OCI-LY1 (cell line): ENCODE measurements at regions not wholly inside any gene's neighbourhood (a gene's known extent, or its start where the extent isn't known, plus 50 kb on each side); places are given as distances from the start of the nearest gene placed in this dataset.

Experiments
- H2AFZ ChIP-seq: fragments of 200-600 bp; sonication (generic), shearing (Covaris generic); 2 replicates; pipeline ENCODE4 v1.6.0; 2014; ENCODE audit warnings: antibody characterized with exemption, mild to moderate bottlenecking, low read length
- H3F3A ChIP-seq: fragments of 200-600 bp; sonication (generic), shearing (Covaris generic); 2 replicates; pipeline ENCODE4 v1.6.0; 2014; ENCODE audit warnings: mild to moderate bottlenecking, antibody characterized with exemption, low read length, moderate library complexity; ENCODE audit not compliant: insufficient read depth
- H3K27ac ChIP-seq: fragments of 200-600 bp; sonication (generic); 2 replicates; pipeline ENCODE4 v1.5.1; 2014; ENCODE audit warnings: low read length, mixed run types, mild to moderate bottlenecking, low read depth; ENCODE audit not compliant: poor library complexity, severe bottlenecking
- H3K27me3 ChIP-seq: fragments of 200-600 bp; sonication (generic); 2 replicates; pipeline ENCODE4 v1.6.0; 2014; ENCODE audit warnings: antibody characterized with exemption, mild to moderate bottlenecking, low read length, moderate library complexity; ENCODE audit not compliant: insufficient read depth
- H3K36me3 ChIP-seq: fragments of 200-600 bp; sonication (generic); 2 replicates; pipeline ENCODE4 v1.6.1; 2014; ENCODE audit warnings: mild to moderate bottlenecking, antibody characterized with exemption, low read length, moderate library complexity, mixed read lengths; ENCODE audit not compliant: insufficient read depth
- H3K4me1 ChIP-seq: fragments of 200-600 bp; sonication (generic); 2 replicates; pipeline ENCODE4 v1.5.1; 2014; ENCODE audit warnings: mild to moderate bottlenecking, low read length, moderate library complexity; ENCODE audit not compliant: insufficient read depth, severe bottlenecking
- H3K4me2 ChIP-seq: fragments of 200-600 bp; sonication (generic), shearing (Covaris generic); 2 replicates; pipeline ENCODE4 v1.6.1; 2014; ENCODE audit warnings: low read length
- H3K4me3 ChIP-seq: fragments of 200-600 bp; sonication (generic); 2 replicates; pipeline ENCODE4 v1.5.1; 2014; ENCODE audit warnings: low read length, low read depth, mild to moderate bottlenecking, mixed read lengths; ENCODE audit not compliant: poor library complexity, severe bottlenecking
- H3K79me2 ChIP-seq: fragments of 200-600 bp; shearing (Covaris generic); 2 replicates; pipeline ENCODE4 v1.6.1; 2016; ENCODE audit warnings: mixed run types, low read length, mixed read lengths; ENCODE audit not compliant: insufficient read depth
- H3K9ac ChIP-seq: fragments of 200-600 bp; sonication (generic), shearing (Covaris generic); 2 replicates; pipeline ENCODE4 v1.6.1; 2014; ENCODE audit warnings: mild to moderate bottlenecking, low read length, mixed read lengths
- H3K9me2 ChIP-seq: fragments of 200-600 bp; sonication (generic), shearing (Covaris generic); 2 replicates; pipeline ENCODE4 v1.6.1; 2014; ENCODE audit warnings: low read depth, mild to moderate bottlenecking, low read length, mixed read lengths
- H3K9me3 ChIP-seq: fragments of 200-600 bp; shearing (Covaris generic); 2 replicates; pipeline ENCODE4 v1.6.1; 2014; ENCODE audit warnings: low read length, mixed read lengths
- H4K20me1 ChIP-seq: fragments of 200-600 bp; sonication (generic), shearing (Covaris generic); 2 replicates; pipeline ENCODE4 v1.6.0; 2016; ENCODE audit warnings: mild to moderate bottlenecking, low read length; ENCODE audit not compliant: insufficient read depth
- CTCF ChIP-seq: fragments of 200-600 bp; sonication (generic), shearing (Covaris generic); IDR thresholded peaks from 2 replicates; pipeline ENCODE4 v1.5.1; 2017; ENCODE audit warnings: mild to moderate bottlenecking, antibody characterized with exemption, low read length, moderate library complexity, mixed read lengths
- EZH2 ChIP-seq: fragments of 200-600 bp; sonication (generic), shearing (Covaris generic); IDR thresholded peaks from 2 replicates; pipeline ENCODE4 v1.8.0; 2017; ENCODE audit warnings: borderline replicate concordance, mixed run types, mild to moderate bottlenecking, antibody characterized with exemption, low read length, moderate library complexity, mixed read lengths

- Histone ChIP-seq H3K4me1 (no peaks in the 10 kb centered on the region), H4K20me1 (no peaks in the 10 kb centered on the region), H3F3A (no peaks in the 10 kb centered on the region), H3K4me3 (no peak overlapping the region), H3K79me2 (no peaks in the 10 kb centered on the region), H3K27me3 (no peaks in the 10 kb centered on the region), H3K27ac (no peak overlapping the region), H3K4me2 (no peak overlapping the region), H2AFZ (no peak overlapping the region), H3K9me3 (no peaks in the 10 kb centered on the region), H3K9ac (no peak overlapping the region), H3K36me3 (no peaks in the 10 kb centered on the region), H3K9me2 (no peaks in the 10 kb centered on the region)
- TF ChIP-seq EZH2 (no peak), CTCF (no peak)
These were observed 234.3 kb upstream of the ZPLD1 start for GRCh38 chr3:102200560-102200959.

- H3K9me3 ChIP-seq: no peaks in the 10 kb centered on the region
- H3K4me3 ChIP-seq: no peak overlapping the region
- H3K4me2 ChIP-seq: no peak overlapping the region
- H4K20me1 ChIP-seq: no peaks in the 10 kb centered on the region
- H3K9me2 ChIP-seq: no peaks in the 10 kb centered on the region
- peaks cover 6% of the 10 kb centered on the region for H3K4me1 ChIP-seq
- H3K9ac ChIP-seq: no peak overlapping the region
- no peaks in the 10 kb centered on the region for H3K27me3 ChIP-seq
- no peaks in the 10 kb centered on the region for H3K79me2 ChIP-seq
- H3F3A ChIP-seq: no peaks in the 10 kb centered on the region
- TF ChIP-seq CTCF (no peak), EZH2 (no peak)
- no peak overlapping the region for H3K27ac ChIP-seq
- H3K36me3 ChIP-seq: no peaks in the 10 kb centered on the region
- H2AFZ ChIP-seq: no peak overlapping the region
These were observed 229.2 kb upstream of the ZPLD1 start for GRCh38 chr3:102205647-102206046.

- no peak overlapping the region for H3K4me2 ChIP-seq
- H3K36me3 ChIP-seq: no peaks in the 10 kb centered on the region
- no peak for TF ChIP-seq EZH2
- no peak for TF ChIP-seq CTCF
- no peaks in the 10 kb centered on the region for H3K9me3 ChIP-seq
- H3K79me2 ChIP-seq: no peaks in the 10 kb centered on the region
- no peaks in the 10 kb centered on the region for H3K9me2 ChIP-seq
- no peaks in the 10 kb centered on the region for H4K20me1 ChIP-seq
- H3F3A ChIP-seq: no peaks in the 10 kb centered on the region
- peaks cover 6% of the 10 kb centered on the region for H3K4me1 ChIP-seq
- no peak overlapping the region for H3K9ac ChIP-seq
- no peaks in the 10 kb centered on the region for H3K27me3 ChIP-seq
- no peak overlapping the region for H3K4me3 ChIP-seq
- H3K27ac ChIP-seq: no peak overlapping the region
- no peak overlapping the region for H2AFZ ChIP-seq
These were observed 228.2 kb upstream of the ZPLD1 start for GRCh38 chr3:102206511-102207031.
